Activated CD8-positive, alpha-beta T cell treated with anti-CD3 and anti-CD28 coated beads for 36 hours (primary cell): ENCODE measurements at regions not wholly inside any gene's neighbourhood (a gene's known extent, or its start where the extent isn't known, plus 50 kb on each side); places are given as distances from the start of the nearest gene placed in this dataset.

Experiments
- ATAC-seq: fragments of 200-7000 bp; cut with Tn5 transposase; one replicate; pipeline ENCODE4 v1.10.0; 2021; ENCODE audit warnings: mild to moderate bottlenecking, moderate library complexity
- CTCF ChIA-PET: fragments of 350-600 bp; sonication (Branson Sonifier 250); formaldehyde crosslinking; loops from one replicate; lab custom pipeline; 2021; ENCODE audit warnings: antibody characterized with exemption; lab: Charles Lee
- POLR2A ChIA-PET: fragments of 350-600 bp; sonication (Branson Sonifier 250); formaldehyde crosslinking; loops from one replicate; lab custom pipeline; 2021; ENCODE audit warnings: antibody characterized with exemption; lab: Charles Lee
- DNase-seq: peaks from one replicate; pipeline ENCODE4 v3.0.0-alpha.2; 2020
- H3K27ac Mint-ChIP-seq: one replicate; pipeline ENCODE4 v1.8.0; 2021; ENCODE audit warnings: mild to moderate bottlenecking, mixed read lengths
- H3K27me3 Mint-ChIP-seq: one replicate; pipeline ENCODE4 v1.8.0; 2021; ENCODE audit warnings: mixed read lengths
- H3K36me3 Mint-ChIP-seq: one replicate; pipeline ENCODE4 v1.8.0; 2021; ENCODE audit warnings: low read depth, mixed read lengths
- H3K4me1 Mint-ChIP-seq: one replicate; pipeline ENCODE4 v1.8.0; 2021; ENCODE audit warnings: low read depth, mixed read lengths
- H3K4me3 Mint-ChIP-seq: one replicate; pipeline ENCODE4 v1.8.0; 2021; ENCODE audit warnings: mild to moderate bottlenecking, moderate library complexity, mixed read lengths
- H3K9me3 Mint-ChIP-seq: one replicate; pipeline ENCODE4 v1.8.0; 2021; ENCODE audit warnings: mixed read lengths
- intact Hi-C: fragments of 100-400 bp; cut with micrococcal nuclease; formaldehyde crosslinking; loops from one replicate; pipeline ENCODE4 v1.10.0; 2022
- TF ChIP-seq, protein P1 (sequence below): fragments of 200-600 bp; IDR thresholded peaks from one replicate; pipeline ENCODE4 v1.8.0; 2022; ENCODE audit warnings: antibody characterized with exemption, mild to moderate bottlenecking

DNA sequence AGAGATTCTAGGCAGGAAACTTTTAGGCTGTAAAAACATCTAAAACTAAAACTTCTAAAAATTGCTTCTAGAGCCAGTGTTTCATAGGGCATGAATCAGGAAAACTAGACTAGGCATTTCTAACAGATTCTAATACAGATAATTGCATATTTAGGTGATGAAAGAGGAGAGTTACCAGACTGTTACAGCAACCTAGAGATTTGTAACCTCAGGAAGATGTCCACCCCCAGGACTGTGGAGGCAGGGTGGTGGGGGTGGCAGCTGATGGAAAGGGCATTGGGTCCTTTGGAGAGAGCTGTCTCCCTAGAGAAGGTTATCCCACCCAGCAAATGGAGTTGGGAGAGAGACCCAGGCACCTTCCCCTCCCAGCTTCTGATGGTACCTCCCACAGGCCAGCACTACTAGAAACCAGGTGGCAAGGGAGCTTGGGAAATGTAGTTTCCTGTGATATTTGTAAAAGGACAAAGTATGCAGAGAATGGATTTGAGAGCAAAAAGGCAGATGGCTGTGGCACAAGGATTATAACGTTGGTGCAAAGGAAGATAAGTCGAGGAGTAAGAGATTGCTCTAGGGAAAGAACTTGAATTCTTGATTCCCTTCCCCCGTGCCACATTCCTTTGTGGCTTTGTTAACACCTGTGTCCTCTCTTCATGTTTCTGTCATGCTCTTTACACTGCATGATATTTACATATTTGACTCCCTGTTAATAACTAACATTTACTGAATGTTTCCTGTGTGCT is 75.6 kb upstream of the MGAT5 start:
- Mint-ChIP-seq H3K36me3 (peaks cover 4% of the 10 kb centered on the region), H3K27ac (peak overlapping the region; percentile 44), H3K4me3 (no peak overlapping the region), H3K4me1 (peaks cover 72% of the 10 kb centered on the region), H3K9me3 (no peaks in the 10 kb centered on the region), H3K27me3 (no peaks in the 10 kb centered on the region)
- intact Hi-C loops: no loop called here
- ATAC-seq: peak; percentile 28
- ChIA-PET POLR2A (no interaction called here), CTCF (interaction anchor here (0.8 to 1.2 kb wide), 3 partner anchors 27 to 38 kb away, joined by 3 to 6 read pairs (median 3); no protein-coding TSS in a partner anchor)
- TF ChIP-seq, protein P1, sequence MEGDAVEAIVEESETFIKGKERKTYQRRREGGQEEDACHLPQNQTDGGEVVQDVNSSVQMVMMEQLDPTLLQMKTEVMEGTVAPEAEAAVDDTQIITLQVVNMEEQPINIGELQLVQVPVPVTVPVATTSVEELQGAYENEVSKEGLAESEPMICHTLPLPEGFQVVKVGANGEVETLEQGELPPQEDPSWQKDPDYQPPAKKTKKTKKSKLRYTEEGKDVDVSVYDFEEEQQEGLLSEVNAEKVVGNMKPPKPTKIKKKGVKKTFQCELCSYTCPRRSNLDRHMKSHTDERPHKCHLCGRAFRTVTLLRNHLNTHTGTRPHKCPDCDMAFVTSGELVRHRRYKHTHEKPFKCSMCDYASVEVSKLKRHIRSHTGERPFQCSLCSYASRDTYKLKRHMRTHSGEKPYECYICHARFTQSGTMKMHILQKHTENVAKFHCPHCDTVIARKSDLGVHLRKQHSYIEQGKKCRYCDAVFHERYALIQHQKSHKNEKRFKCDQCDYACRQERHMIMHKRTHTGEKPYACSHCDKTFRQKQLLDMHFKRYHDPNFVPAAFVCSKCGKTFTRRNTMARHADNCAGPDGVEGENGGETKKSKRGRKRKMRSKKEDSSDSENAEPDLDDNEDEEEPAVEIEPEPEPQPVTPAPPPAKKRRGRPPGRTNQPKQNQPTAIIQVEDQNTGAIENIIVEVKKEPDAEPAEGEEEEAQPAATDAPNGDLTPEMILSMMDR: no peak
- no peak for DNase-seq

DNA sequence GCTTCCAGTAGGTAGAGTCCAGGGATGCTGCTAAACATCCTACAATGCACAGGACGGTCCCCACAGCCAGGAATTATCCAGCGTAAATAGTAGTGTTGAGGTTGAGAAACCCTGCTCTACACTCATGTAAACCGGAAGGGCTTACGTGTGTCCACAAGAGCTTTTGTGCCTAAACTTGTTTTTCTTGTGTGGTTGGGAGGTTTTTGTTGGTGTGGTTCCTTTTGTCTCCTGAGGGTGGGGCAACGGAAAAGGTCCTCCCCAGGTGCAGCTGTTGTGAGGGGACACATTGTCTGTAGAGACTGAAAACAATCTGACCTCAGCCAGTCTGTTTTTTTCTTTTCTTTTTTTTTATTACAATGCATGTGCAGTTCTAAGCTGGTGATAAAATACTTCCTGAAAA is 72.7 kb upstream of the MGAT5 start:
- Mint-ChIP-seq H3K4me3 (no peak overlapping the region), H3K9me3 (no peaks in the 10 kb centered on the region), H3K4me1 (peaks cover 76% of the 10 kb centered on the region), H3K27me3 (no peaks in the 10 kb centered on the region), H3K27ac (peak overlapping the region; percentile 64), H3K36me3 (peaks cover 7% of the 10 kb centered on the region)
- ChIA-PET POLR2A (interaction anchor here (1.0 kb wide), 1 partner anchor 25 kb away, joined by 3 read pairs; no protein-coding TSS in a partner anchor), CTCF (interaction anchor here (0.8 to 2.3 kb wide), 5 partner anchors 10 to 63 kb away, joined by 3 to 11 read pairs (median 4); no protein-coding TSS in a partner anchor)
- TF ChIP-seq, protein P1: no peak
- intact Hi-C loops: no loop called here
- DNase-seq: peak; percentile 50
- peak; percentile 84 for ATAC-seq

DNA sequence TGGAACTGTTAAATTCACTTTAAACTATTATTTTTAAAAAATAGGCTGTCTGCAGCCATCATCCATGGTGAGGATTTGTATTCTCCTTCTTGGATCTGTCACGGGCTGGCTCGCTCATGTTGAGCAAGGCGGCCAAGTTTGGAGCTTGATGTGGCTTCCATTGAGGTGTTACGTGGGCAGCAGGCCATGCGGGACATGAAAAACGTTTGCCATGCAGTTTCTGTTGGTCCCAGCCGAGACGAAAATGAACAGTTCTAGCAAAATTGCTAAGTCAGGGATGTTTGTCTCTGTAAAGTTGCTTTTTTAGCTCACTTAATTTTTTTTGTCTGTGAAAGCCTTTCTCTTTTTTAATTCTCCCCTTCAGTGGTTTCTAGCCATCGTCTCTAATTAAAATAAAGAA is 70.2 kb upstream of the MGAT5 start:
- TF ChIP-seq, protein P1: no peak
- Mint-ChIP-seq H3K9me3 (no peaks in the 10 kb centered on the region), H3K36me3 (peaks cover 9% of the 10 kb centered on the region), H3K4me1 (peaks cover 73% of the 10 kb centered on the region), H3K27ac (no peak overlapping the region), H3K4me3 (no peak overlapping the region), H3K27me3 (no peaks in the 10 kb centered on the region)
- ChIA-PET CTCF (interaction anchor here (1.1 to 1.6 kb wide), 3 partner anchors 11 to 65 kb away, joined by 3 to 5 read pairs (median 4); no protein-coding TSS in a partner anchor), POLR2A (no interaction called here)
- intact Hi-C loops: no loop called here
- DNase-seq (no peak), ATAC-seq (no peak)

DNA sequence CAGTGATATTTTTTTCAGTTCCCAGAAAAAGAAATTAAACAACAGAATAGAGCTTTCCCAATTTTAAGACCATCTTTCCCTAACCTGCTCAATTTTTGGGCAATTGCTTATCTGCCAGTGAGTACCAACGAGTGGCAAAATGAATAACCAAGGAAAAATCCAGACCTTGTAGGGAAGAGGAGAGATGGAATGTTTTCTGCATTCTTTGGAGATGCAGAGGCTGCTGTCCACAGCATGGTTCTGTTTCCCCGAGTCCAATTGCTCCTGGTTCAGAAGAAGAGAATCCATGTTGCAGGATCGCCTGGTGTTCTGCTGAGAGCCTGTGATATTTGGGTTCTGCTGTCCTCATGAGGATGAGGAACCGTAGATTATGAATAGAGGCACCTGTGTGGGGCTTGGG is 68.2 kb upstream of the MGAT5 start:
- TF ChIP-seq, protein P1: no peak
- CTCF ChIA-PET: interaction anchor here (1.2 to 1.3 kb wide), 2 partner anchors 17 to 22 kb away, joined by 3 to 4 read pairs; no protein-coding TSS in a partner anchor
- ATAC-seq (no peak), DNase-seq (no peak)
- Mint-ChIP-seq H3K27ac (no peak overlapping the region), H3K9me3 (no peaks in the 10 kb centered on the region), H3K4me3 (no peak overlapping the region), H3K36me3 (peaks cover 14% of the 10 kb centered on the region), H3K4me1 (peaks cover 70% of the 10 kb centered on the region), H3K27me3 (no peaks in the 10 kb centered on the region)
- intact Hi-C loops: no loop called here
- POLR2A ChIA-PET: no interaction called here
